Esophagus (tissue), 2 donors: ENCODE measurements at regions not wholly inside any gene's neighbourhood (a gene's known extent, or its start where the extent isn't known, plus 50 kb on each side); places are given as distances from the start of the nearest gene placed in this dataset.

Experiments used
- H3K27ac ChIP-seq, 2 donors: one replicate each; pipeline ENCODE4 v1.5.1; 2013; ENCODE audit warnings: low read depth in 2 of 2, mild to moderate bottlenecking in 2 of 2, inconsistent platforms in 1 of 2, low read length in 1 of 2, moderate library complexity in 1 of 2
- H3K27me3 ChIP-seq, 2 donors: one replicate each; pipeline ENCODE4 v1.6.1; 2013; ENCODE audit warnings: low read length in 2 of 2, control low read depth in 1 of 2, mild to moderate bottlenecking in 1 of 2; ENCODE audit not compliant: insufficient read depth in 2 of 2, control insufficient read depth in 1 of 2
- H3K36me3 ChIP-seq, 2 donors: one replicate each; pipeline ENCODE4 v1.6.1; 2013; ENCODE audit warnings: low read length in 1 of 2; ENCODE audit not compliant: control insufficient read depth in 2 of 2, insufficient read depth in 2 of 2
- H3K4me1 ChIP-seq, 2 donors: one replicate each; pipeline ENCODE4 v1.6.1; 2013; ENCODE audit warnings: low read length in 1 of 2; ENCODE audit not compliant: control insufficient read depth in 2 of 2, insufficient read depth in 2 of 2
- H3K4me3 ChIP-seq, 2 donors: one replicate each; pipeline ENCODE4 v1.5.1; 2013; ENCODE audit warnings: low read length in 2 of 2, mild to moderate bottlenecking in 2 of 2, low read depth in 1 of 2, moderate library complexity in 1 of 2
- H3K9me3 ChIP-seq, 2 donors: one replicate each; pipeline ENCODE4 v1.6.1; 2013; ENCODE audit warnings: mild to moderate bottlenecking in 2 of 2, low read depth in 1 of 2, low read length in 1 of 2, moderate library complexity in 1 of 2; ENCODE audit not compliant: control insufficient read depth in 2 of 2, insufficient read depth in 1 of 2
- WGBS, 2 donors: extraction: QIAGEN DNeasy Blood & Tissue Kit; methylation state at CpG; one replicate each; pipeline ENCODE4 v1.1.7; 2013; 5-methylcytosine and 5-hydroxymethylcytosine counted together
- donor health status: healthy with polysubstance abuse.
- donor health status: Bipolar disorder and iron deficiency.

DNA sequence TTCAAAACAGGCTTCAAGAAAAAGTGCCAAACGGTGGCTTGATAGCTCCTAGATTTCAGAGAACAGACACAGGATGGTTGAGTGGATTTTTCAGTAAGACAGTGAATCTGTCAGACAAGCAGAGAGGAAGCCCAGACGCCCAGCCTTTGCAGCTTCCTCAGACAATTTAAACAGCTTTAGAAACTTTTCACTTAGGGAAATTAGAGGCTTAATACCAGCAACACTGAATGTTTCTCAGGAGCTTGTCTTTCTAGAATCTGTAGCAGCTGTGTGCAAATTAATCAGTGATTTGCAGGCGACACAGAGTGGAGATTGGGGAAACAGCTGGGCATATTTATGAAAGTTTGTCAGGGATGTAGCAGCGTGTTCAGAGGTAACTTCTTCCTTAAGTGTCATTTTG lies 362.1 kb downstream of the GALC start:
- no peaks in the 10 kb centered on the region for H3K27me3 ChIP-seq
- H3K9me3 ChIP-seq = peaks cover 0 to 2% of the 10 kb centered on the region in 2 donors
- H3K4me3 ChIP-seq = no peak overlapping the region
- WGBS, 2 donors = 24 to 26% methylated on average over 4 of the region's 4 CpGs
- H3K4me1 ChIP-seq = no peaks in the 10 kb centered on the region
- H3K27ac ChIP-seq = no peak overlapping the region
- H3K36me3 ChIP-seq = no peaks in the 10 kb centered on the region

DNA sequence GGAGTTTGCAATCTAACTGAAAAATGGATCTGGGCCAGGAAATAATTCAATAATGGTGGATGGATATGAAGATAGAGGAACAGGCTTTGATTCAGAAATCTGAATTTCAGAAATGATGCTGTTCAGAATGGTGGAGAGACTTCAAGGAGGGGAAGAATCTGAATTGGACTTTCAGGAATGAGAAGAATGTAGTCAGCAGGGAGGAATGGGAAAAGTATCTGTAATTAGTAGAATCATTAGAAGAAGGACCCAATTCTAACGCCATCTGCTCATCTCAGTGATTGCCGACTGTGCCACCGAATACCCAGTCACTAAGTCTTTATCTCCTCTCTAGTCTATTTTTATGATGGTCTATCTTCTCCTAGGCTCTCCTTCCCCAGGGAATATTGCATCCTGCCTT lies 363.2 kb downstream of the GALC start:
- no peaks in the 10 kb centered on the region for H3K4me1 ChIP-seq
- WGBS, 2 donors = 68 to 78% methylated on average over 3 of the region's 3 CpGs
- H3K9me3 ChIP-seq = peaks cover 0 to 2% of the 10 kb centered on the region in 2 donors
- H3K36me3 ChIP-seq = no peaks in the 10 kb centered on the region
- no peak overlapping the region for H3K4me3 ChIP-seq
- no peaks in the 10 kb centered on the region for H3K27me3 ChIP-seq
- H3K27ac ChIP-seq = no peak overlapping the region

DNA sequence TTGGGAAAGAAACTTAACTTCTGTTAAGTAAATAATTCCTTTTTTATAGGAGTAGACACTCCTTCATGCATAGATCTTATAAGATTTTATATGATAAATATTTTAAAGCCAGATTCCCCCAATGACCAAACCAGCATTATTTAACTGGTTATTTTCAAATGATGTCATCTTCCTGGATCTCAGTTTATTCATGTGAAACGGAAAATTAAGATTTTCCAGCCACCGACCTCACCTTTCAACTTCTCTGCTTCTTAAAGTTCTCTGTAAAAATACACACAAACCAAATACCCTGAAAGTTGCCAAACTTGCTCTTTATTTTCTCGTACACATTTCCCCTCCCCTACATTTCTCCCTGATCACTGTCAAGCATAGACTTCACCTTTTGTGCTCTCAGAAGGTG lies 364.2 kb downstream of the GALC start:
- WGBS, 2 donors = 32% methylated on average over 3 of the region's 3 CpGs
- peaks cover 0 to 2% of the 10 kb centered on the region in 2 donors for H3K9me3 ChIP-seq

DNA sequence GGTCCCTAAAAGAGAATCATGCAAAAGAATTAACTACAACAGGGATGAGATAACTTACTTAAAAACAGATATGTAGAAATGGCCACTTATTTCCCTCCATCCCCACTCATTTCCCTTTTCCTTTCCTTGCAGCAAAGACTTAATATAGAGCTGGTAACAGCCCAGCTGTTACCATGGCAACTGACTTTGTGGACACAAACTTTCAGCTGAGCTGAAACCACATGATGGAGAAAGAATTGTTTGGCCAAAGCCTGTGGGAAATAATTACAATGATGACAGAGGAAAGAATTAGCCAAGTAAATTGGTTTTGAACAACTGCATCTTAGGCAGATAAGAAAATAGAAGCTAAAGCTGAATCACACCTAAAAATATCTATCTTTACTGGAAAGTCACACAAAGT lies 364.9 kb downstream of the GALC start:
- Histone ChIP-seq H3K36me3 (no peaks in the 10 kb centered on the region), H3K27ac (no peak overlapping the region), H3K4me3 (no peak overlapping the region), H3K4me1 (no peaks in the 10 kb centered on the region), H3K27me3 (no peaks in the 10 kb centered on the region), H3K9me3 (peaks cover 0 to 2% of the 10 kb centered on the region in 2 donors)

More for the DNA sequence above, 364.2 kb downstream of the GALC start:
- Histone ChIP-seq H3K4me3 (no peak overlapping the region), H3K27me3 (no peaks in the 10 kb centered on the region), H3K27ac (no peak overlapping the region), H3K36me3 (no peaks in the 10 kb centered on the region), H3K4me1 (no peaks in the 10 kb centered on the region)

DNA sequence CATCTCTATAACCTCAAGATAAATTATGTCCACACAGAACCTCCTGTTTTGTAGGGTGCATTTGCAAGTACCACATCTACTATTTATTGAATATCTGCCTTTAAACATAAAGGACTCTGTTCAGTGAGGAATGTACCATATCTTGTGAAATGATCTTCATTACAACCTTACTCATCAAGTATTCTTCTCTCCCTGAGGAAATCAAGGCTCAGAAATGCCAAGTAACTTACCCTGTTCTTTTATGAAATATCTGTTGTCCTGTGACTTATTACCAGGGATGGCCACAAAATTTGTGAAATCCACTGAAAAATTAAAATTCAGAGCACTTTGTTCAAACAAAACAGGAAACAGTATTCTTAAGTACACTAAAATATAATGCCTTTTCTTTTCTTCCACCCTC lies 366.7 kb downstream of the GALC start:
- Histone ChIP-seq H3K9me3 (peaks cover 0 to 6% of the 10 kb centered on the region in 2 donors), H3K36me3 (no peaks in the 10 kb centered on the region), H3K4me3 (no peak overlapping the region), H3K27me3 (no peaks in the 10 kb centered on the region), H3K4me1 (no peaks in the 10 kb centered on the region), H3K27ac (no peak overlapping the region)

DNA sequence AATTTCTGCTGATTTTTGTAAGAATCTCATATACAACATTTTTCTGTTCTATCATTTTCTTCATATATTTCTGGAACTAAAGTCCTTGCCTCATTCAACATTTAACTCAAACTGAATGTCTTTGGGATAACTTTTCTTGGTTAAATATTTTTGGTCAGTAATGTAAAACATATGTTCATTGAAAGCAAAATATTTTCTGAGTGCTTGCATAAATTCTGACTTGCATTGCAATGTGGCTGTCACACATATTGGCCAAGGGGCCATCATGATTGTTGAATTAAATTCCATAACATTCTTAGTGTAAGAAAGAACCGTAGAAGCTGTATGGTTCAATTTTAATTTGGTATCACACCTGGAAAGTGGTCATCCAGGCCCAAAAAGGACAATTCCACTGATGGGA lies 369.4 kb downstream of the GALC start:
- no peaks in the 10 kb centered on the region for H3K36me3 ChIP-seq
- no peaks in the 10 kb centered on the region for H3K27me3 ChIP-seq
- WGBS, 2 donors = 75 to 84% methylated on average over 1 of the region's 1 CpG
- no peaks in the 10 kb centered on the region for H3K4me1 ChIP-seq
- no peak overlapping the region for H3K4me3 ChIP-seq
- H3K9me3 ChIP-seq = peaks cover 0 to 6% of the 10 kb centered on the region in 2 donors
- no peak overlapping the region for H3K27ac ChIP-seq

DNA sequence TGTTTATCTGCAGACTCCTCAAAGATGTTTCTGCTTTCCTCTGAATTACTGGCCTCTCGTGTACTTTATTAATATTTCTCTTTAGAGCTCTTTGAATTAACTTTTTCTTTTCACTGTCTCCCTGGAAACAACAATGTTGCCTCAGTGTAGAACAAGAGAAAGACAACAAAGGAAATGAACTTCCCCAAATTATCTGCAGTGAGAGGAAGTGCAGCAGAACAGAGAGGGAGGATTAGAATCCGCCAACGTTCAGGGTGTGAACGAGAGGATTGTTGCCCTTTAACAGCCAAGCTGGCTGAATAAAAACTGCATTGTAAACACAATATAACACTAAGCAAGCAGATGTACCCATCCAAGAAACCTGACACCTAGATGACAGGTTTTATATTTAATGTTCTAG lies 375.9 kb downstream of the GALC start:
- no peaks in the 10 kb centered on the region for H3K36me3 ChIP-seq
- H3K9me3 ChIP-seq = peaks cover 0 to 4% of the 10 kb centered on the region in 2 donors
- no peak overlapping the region for H3K27ac ChIP-seq
- H3K4me1 ChIP-seq = no peaks in the 10 kb centered on the region
- no peaks in the 10 kb centered on the region for H3K27me3 ChIP-seq
- WGBS, 2 donors = 28 to 32% methylated on average over 4 of the region's 4 CpGs
- H3K4me3 ChIP-seq = no peak overlapping the region

DNA sequence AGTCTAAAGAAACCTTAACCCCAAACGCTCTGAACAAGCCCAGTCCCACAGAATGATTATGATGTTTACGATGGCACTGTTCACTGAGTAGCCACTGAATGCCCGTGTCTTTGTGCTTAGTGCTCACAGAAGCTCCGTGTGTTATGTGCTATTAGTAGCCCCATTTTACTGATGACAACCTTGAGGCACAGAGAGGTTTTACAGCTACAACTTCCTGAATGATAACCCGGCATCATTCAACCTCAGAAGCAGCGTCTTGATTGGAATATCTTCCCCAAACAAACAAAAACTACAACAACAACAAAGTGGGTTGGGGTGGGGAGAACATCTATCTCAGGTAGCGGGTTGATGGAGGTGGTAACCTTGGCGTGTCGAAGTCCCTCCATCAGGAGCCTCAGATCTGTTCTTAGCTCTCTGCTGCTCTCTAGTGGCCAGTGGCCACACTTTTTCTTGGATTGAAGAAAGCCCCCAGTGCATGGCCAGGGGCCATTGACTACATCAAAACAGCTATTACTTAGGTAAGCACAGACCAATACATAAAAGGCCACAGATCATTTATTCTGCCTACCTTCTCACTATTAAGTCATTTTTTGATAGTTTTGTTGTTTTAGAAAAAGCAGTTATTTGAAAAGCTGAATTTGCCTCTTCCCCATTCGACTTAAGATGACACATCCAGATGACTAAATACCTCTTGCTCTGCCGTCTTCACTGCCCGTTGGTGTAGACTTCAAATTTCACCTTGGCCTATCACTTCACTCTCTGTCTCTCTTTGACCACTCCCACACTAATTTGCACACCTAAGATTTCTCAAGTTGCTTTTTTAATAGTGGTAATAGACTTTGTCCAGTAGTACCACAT lies 376.9 kb downstream of the GALC start:
- H3K36me3 ChIP-seq = no peaks in the 10 kb centered on the region
- WGBS, 2 donors = 50 to 55% methylated on average over 12 of the region's 12 CpGs
- no peaks in the 10 kb centered on the region for H3K9me3 ChIP-seq
- H3K27me3 ChIP-seq = no peaks in the 10 kb centered on the region
- no peak overlapping the region for H3K27ac ChIP-seq
- no peaks in the 10 kb centered on the region for H3K4me1 ChIP-seq
- H3K4me3 ChIP-seq = no peak overlapping the region

DNA sequence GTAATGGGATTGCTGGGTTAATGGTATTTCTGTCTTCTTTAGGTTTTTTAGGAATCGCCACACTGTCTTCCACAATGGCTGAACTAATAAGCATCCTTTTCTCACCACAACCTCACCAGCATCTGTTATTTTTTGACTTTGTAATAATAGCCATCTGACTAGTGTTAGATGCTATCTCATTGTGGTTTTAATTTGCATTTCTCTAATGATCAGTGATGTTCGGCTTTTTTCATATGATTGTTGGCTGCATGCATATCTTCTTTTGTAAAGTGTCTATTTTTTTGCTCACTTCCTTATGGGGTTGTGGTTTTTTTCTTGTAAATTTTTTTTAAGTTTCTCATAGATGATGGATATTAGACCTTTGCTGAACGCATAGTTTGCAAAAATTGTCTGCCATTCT lies 377.9 kb downstream of the GALC start:
- 71 to 79% methylated on average over 3 of the region's 3 CpGs for WGBS, 2 donors
- Histone ChIP-seq H3K9me3 (no peaks in the 10 kb centered on the region), H3K4me1 (no peaks in the 10 kb centered on the region), H3K27ac (no peak overlapping the region), H3K36me3 (no peaks in the 10 kb centered on the region), H3K4me3 (no peak overlapping the region), H3K27me3 (no peaks in the 10 kb centered on the region)

DNA sequence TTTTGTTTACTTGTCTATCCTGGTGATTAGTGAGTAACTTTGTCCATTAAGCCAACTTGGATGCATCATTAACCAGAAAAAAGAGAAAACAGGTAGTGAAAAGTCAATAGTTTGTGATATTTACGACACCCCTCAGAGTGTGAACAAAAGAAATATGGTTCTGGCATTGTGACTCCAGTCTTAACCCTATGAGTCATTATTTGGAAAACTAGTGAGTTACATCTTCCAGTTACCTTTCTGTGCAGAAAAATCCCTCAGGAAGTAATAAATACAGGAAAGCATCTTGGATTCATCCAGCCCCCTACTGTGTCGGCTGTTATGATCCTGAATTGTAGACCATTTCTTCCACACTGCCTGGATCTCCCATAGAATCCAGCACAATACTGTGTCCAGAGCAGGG lies 379.1 kb downstream of the GALC start:
- WGBS, 2 donors = 43 to 53% methylated on average over 2 of the region's 2 CpGs
- Histone ChIP-seq H3K36me3 (no peaks in the 10 kb centered on the region), H3K27ac (no peak overlapping the region), H3K4me1 (no peaks in the 10 kb centered on the region), H3K9me3 (no peaks in the 10 kb centered on the region), H3K4me3 (no peak overlapping the region), H3K27me3 (no peaks in the 10 kb centered on the region)
